BLaER1 (cell line): ENCODE measurements at regions not wholly inside any gene's neighbourhood (a gene's known extent, or its start where the extent isn't known, plus 50 kb on each side); places are given as distances from the start of the nearest gene placed in this dataset.

Source experiments
- H3K27ac ChIP-seq: shearing (Covaris generic); formaldehyde crosslinking; 2 replicates; pipeline ENCODE4 v1.8.1; 2022
- H3K27me3 ChIP-seq: shearing (Covaris generic); formaldehyde crosslinking; 2 replicates; pipeline ENCODE4 v1.8.1; 2022
- H3K36me3 ChIP-seq: shearing (Covaris generic); formaldehyde crosslinking; 2 replicates; pipeline ENCODE4 v1.8.1; 2022
- H3K4me1 ChIP-seq: shearing (Covaris generic); formaldehyde crosslinking; 2 replicates; pipeline ENCODE4 v1.8.1; 2022
- H3K4me2 ChIP-seq: shearing (Covaris generic); formaldehyde crosslinking; 2 replicates; pipeline ENCODE4 v1.8.1; 2022
- H3K4me3 ChIP-seq: shearing (Covaris generic); formaldehyde crosslinking; 2 replicates; pipeline ENCODE4 v1.8.1; 2022
- H3K9ac ChIP-seq: shearing (Covaris generic); formaldehyde crosslinking; 2 replicates; pipeline ENCODE4 v1.8.1; 2022
- H3K9me3 ChIP-seq: shearing (Covaris generic); formaldehyde crosslinking; 2 replicates; pipeline ENCODE4 v1.8.1; 2022
- H4K20me1 ChIP-seq: shearing (Covaris generic); formaldehyde crosslinking; 2 replicates; pipeline ENCODE4 v1.8.1; 2022
- Cebpa-rat ChIP-seq: shearing (Covaris generic); IDR thresholded peaks from 2 replicates; pipeline ENCODE4 v1.8.1; 2022

- Histone ChIP-seq H3K27me3 (no peaks in the 10 kb centered on the region), H3K4me3 (no peak overlapping the region), H3K27ac (no peak overlapping the region), H3K36me3 (no peaks in the 10 kb centered on the region; the same call in 1 of the 2 replicates), H3K4me2 (no peak overlapping the region), H3K4me1 (peaks cover 8% of the 10 kb centered on the region), H3K9me3 (peaks cover 33% of the 10 kb centered on the region), H3K9ac (no peak overlapping the region), H4K20me1 (no peaks in the 10 kb centered on the region)
- no peak for TF ChIP-seq Cebpa-rat
These were observed 261.6 kb downstream of the KTN1 start for GRCh38 chr14:55841625-55842024.

DNA sequence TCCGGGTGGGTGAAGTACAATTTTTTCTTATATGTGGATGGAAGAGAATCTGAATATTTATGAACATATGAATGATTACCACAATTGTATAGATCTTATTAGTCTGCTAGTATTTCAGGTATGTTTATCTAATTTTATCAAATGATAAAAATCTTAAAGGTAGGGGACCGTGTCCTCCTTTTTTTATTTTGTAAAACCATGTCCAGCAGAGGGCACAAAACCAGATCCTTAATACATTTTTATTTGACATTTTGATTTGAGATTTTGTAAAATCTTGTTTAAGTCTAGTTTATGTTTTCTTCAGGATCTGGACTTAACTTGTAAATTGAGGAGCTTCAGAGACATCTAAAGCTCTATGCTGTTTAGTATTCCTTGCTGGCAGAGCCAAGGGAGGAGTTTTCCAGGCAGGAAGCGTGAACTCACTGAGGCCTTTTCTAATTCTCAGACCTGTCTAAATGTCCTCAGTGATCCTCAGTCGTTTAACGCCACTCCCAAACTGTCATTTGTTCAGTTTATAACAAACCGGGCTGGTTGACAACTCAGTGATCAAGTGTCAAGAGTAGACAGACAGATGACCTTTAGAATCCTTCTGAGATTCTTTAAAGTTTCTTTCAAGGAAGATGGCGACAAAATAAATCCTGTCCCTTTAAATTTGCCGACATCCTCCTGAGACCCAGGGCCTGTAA lies 263.9 kb downstream of the KTN1 start:
- Histone ChIP-seq H4K20me1 (no peaks in the 10 kb centered on the region), H3K4me3 (no peak overlapping the region), H3K4me1 (peaks cover 8% of the 10 kb centered on the region), H3K9me3 (peaks cover 33% of the 10 kb centered on the region), H3K4me2 (no peak overlapping the region), H3K27me3 (no peaks in the 10 kb centered on the region), H3K36me3 (no peaks in the 10 kb centered on the region; the same call in 1 of the 2 replicates), H3K27ac (no peak overlapping the region), H3K9ac (no peak overlapping the region)
- TF ChIP-seq Cebpa-rat = no peak

DNA sequence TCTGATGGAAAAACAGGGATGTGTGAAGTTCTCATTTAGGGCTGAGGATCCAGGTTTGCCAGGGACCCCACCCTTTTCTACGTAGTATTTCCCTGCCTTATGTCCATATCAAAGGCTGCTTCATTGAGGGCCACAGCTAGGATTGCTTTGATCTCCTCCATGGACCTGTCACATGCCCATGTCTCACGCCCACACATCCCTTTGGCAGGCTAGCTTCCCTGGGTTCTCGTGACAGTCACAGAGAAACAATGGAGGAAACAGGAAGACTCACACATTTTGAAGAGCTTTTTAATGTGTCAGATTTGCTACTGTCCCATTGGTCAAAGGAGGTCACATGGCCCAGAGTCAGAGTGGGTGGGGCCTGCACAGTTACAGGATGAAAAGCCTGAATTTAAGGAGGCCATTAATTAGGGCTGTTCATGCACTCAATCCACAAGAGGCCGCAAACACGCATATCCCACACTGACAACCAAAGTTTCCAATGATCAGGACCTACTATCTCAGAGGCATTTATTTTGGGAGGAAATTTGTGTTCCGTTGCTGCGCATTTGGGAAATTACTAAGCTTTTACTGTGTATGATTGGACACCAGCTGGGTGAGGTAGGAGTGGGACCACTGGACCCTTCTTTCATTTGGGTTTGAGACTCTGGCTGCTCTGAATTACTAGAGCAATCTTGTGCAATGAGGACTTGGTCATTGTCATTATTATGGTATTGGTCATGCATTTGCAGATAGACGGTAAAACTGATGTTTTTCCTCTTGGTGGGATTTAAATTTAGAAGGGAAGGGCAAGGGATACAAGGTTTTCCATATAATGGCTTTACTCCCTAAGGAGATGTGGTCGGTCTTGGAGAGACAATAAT lies 266.2 kb downstream of the KTN1 start:
- Histone ChIP-seq H3K9me3 (peaks cover 25% of the 10 kb centered on the region), H3K36me3 (no peaks in the 10 kb centered on the region), H3K27me3 (no peaks in the 10 kb centered on the region), H3K9ac (no peak overlapping the region), H3K27ac (no peak overlapping the region), H4K20me1 (no peaks in the 10 kb centered on the region), H3K4me2 (no peak overlapping the region), H3K4me3 (no peak overlapping the region), H3K4me1 (peaks cover 8% of the 10 kb centered on the region)
- no peak for TF ChIP-seq Cebpa-rat

DNA sequence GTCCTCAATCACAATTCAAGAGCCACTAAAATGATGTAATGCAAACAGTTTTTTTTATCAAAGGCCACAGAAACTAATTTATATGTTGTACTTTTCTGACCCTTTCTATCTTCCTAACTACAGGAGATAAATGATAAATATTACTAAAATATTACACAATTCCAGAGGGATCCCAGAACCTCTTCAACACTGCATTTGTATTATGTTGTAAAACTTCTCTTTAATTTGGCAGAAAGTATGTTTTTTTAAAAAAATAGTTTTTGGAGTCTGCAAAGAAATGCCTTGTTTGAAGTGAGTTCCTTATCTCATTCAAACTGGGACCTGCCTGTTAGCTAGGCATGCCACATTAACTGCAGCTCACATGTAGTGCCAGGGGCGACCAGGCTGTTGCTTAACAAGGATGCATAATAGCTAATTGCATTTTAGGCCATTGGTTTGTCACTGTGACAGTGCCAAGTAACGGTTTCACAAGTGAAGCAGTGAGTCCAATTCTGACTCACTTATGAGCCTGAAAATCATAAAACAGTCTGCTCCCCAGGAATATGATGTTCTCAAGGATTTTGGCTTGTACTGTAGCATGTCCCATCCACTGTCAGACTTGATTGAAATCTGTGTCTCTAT lies 266.9 kb downstream of the KTN1 start:
- Histone ChIP-seq H3K36me3 (no peaks in the 10 kb centered on the region), H3K4me3 (no peak overlapping the region), H3K9ac (no peak overlapping the region), H3K27me3 (no peaks in the 10 kb centered on the region), H3K27ac (no peak overlapping the region), H3K9me3 (peaks cover 25% of the 10 kb centered on the region), H3K4me1 (peaks cover 8% of the 10 kb centered on the region), H3K4me2 (no peak overlapping the region), H4K20me1 (no peaks in the 10 kb centered on the region)
- no peak for TF ChIP-seq Cebpa-rat

GRCh38 chr14:55847766-55848165 lies 267.8 kb downstream of the KTN1 start:
- H3K4me1 ChIP-seq = peaks cover 8% of the 10 kb centered on the region
- TF ChIP-seq Cebpa-rat = no peak
- no peaks in the 10 kb centered on the region for H4K20me1 ChIP-seq
- H3K4me2 ChIP-seq = no peak overlapping the region
- H3K4me3 ChIP-seq = no peak overlapping the region
- H3K27me3 ChIP-seq = no peaks in the 10 kb centered on the region
- no peaks in the 10 kb centered on the region for H3K36me3 ChIP-seq
- no peak overlapping the region for H3K9ac ChIP-seq
- no peak overlapping the region for H3K27ac ChIP-seq
- peaks cover 25% of the 10 kb centered on the region for H3K9me3 ChIP-seq

GRCh38 chr14:55848964-55849363 lies 269.0 kb downstream of the KTN1 start:
- TF ChIP-seq Cebpa-rat = no peak
- Histone ChIP-seq H3K4me2 (no peak overlapping the region), H3K4me3 (no peak overlapping the region), H3K9me3 (peaks cover 24% of the 10 kb centered on the region), H3K9ac (no peak overlapping the region), H3K4me1 (peaks cover 8% of the 10 kb centered on the region), H4K20me1 (no peaks in the 10 kb centered on the region), H3K27ac (no peak overlapping the region), H3K27me3 (no peaks in the 10 kb centered on the region), H3K36me3 (no peaks in the 10 kb centered on the region)

- H3K27me3 ChIP-seq = no peaks in the 10 kb centered on the region
- no peak overlapping the region for H3K4me2 ChIP-seq
- no peak for TF ChIP-seq Cebpa-rat
- no peak overlapping the region for H3K9ac ChIP-seq
- no peaks in the 10 kb centered on the region for H4K20me1 ChIP-seq
- H3K4me1 ChIP-seq = peaks cover 5% of the 10 kb centered on the region
- H3K36me3 ChIP-seq = no peaks in the 10 kb centered on the region
- H3K27ac ChIP-seq = no peak overlapping the region
- no peak overlapping the region for H3K4me3 ChIP-seq
- H3K9me3 ChIP-seq = peaks cover 16% of the 10 kb centered on the region
These were observed 268.4 kb upstream of the PELI2 start for GRCh38 chr14:55849833-55850232.

DNA sequence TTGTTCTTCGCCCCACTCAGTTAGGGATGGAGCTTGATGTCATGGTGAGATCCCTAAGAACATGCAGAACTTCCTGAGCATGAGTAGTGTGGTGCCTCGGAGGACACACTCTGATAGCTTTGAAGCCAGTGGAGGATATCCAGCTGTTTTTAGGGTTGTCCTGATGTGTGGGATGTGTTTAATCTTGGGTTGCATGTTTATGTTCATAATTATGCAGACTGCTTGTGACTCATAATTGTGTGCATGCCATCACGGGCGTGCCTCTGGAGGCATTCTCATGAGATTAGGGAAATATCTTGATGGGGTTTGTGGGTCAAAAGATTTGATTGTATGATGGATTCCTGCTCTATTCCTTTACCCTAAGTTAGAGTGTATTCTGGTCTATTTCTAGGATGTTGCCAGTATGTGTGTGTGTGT lies 267.4 kb upstream of the PELI2 start:
- no peak overlapping the region for H3K27ac ChIP-seq
- no peaks in the 10 kb centered on the region for H3K4me1 ChIP-seq
- H4K20me1 ChIP-seq = no peaks in the 10 kb centered on the region
- no peaks in the 10 kb centered on the region for H3K36me3 ChIP-seq
- H3K9me3 ChIP-seq = peaks cover 6% of the 10 kb centered on the region
- H3K4me3 ChIP-seq = no peak overlapping the region
- no peak for TF ChIP-seq Cebpa-rat
- H3K4me2 ChIP-seq = no peak overlapping the region
- H3K27me3 ChIP-seq = no peaks in the 10 kb centered on the region
- H3K9ac ChIP-seq = no peak overlapping the region

- H3K4me1 ChIP-seq = no peaks in the 10 kb centered on the region
These were observed 266.9 kb upstream of the PELI2 start for GRCh38 chr14:55851301-55851700.

DNA sequence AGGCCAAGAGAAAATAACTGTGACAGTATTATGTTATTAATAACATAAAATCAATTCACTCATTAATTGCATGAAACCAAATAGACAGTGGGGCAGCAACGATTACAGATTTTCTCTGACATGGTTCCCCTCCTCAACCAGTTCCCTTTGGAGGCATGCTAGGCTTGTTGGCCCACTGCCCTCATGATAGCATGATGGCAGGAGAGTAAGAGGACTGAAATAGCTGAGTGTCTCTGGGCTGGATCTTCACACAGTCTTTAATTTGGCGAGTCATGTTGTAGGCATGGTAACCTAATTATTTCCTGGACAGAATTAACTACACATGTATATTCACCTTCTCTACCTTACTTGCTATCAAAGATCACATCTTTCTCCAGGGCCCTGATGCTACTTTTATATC lies 266.2 kb upstream of the PELI2 start:
- H3K4me2 ChIP-seq = no peak overlapping the region
- H3K9me3 ChIP-seq = no peaks in the 10 kb centered on the region; the same call in none of the 2 replicates
- H3K27ac ChIP-seq = no peak overlapping the region
- no peaks in the 10 kb centered on the region for H4K20me1 ChIP-seq
- no peak overlapping the region for H3K4me3 ChIP-seq
- H3K4me1 ChIP-seq = no peaks in the 10 kb centered on the region
- H3K27me3 ChIP-seq = no peaks in the 10 kb centered on the region
- no peaks in the 10 kb centered on the region for H3K36me3 ChIP-seq
- H3K9ac ChIP-seq = no peak overlapping the region
- no peak for TF ChIP-seq Cebpa-rat

More at GRCh38 chr14:55851301-55851700, 266.9 kb upstream of the PELI2 start:
- no peak overlapping the region for H3K27ac ChIP-seq
- H3K4me2 ChIP-seq = no peak overlapping the region
- no peaks in the 10 kb centered on the region for H4K20me1 ChIP-seq
- no peaks in the 10 kb centered on the region for H3K36me3 ChIP-seq
- no peak overlapping the region for H3K9ac ChIP-seq
- TF ChIP-seq Cebpa-rat = no peak
- H3K9me3 ChIP-seq = peaks cover under 1% of the 10 kb centered on the region
- no peaks in the 10 kb centered on the region for H3K27me3 ChIP-seq
- H3K4me3 ChIP-seq = no peak overlapping the region
